Lung (tissue), 11 donors: ENCODE measurements at regions not wholly inside any gene's neighbourhood (a gene's known extent, or its start where the extent isn't known, plus 50 kb on each side); places are given as distances from the start of the nearest gene placed in this dataset.

Experiments
- ATAC-seq: fragments of 200-7000 bp; cut with Tn5 transposase; one replicate; pipeline ENCODE4 v1.9.1; 2020; ENCODE audit warnings: moderate number of reproducible peaks; ENCODE audit not compliant: insufficient read depth, low FRiP score
- DNase-seq, 3 donors: peaks; one replicate each; pipeline ENCODE4 v3.0.0-alpha.2; 2013 to 2017
- H3K27ac ChIP-seq, 2 donors: one replicate each; pipeline ENCODE4 v1.5.1; 2013; ENCODE audit warnings: mild to moderate bottlenecking in 2 of 2, moderate library complexity in 2 of 2, control low read depth in 1 of 2, inconsistent platforms in 1 of 2, low read depth in 1 of 2, low read length in 1 of 2
- H3K27me3 ChIP-seq, 3 donors: one replicate each; pipeline ENCODE4 v1.5.1; 2013; ENCODE audit warnings: low read length in 2 of 3; ENCODE audit not compliant: control insufficient read depth in 3 of 3, insufficient read depth in 3 of 3
- H3K36me3 ChIP-seq, 4 donors: one replicate each; pipeline ENCODE4 v1.5.1; 2013; ENCODE audit warnings: low read length in 4 of 4, mild to moderate bottlenecking in 1 of 4, moderate library complexity in 1 of 4; ENCODE audit not compliant: control insufficient read depth in 4 of 4, insufficient read depth in 4 of 4
- H3K4me1 ChIP-seq, 5 donors: one replicate each; pipeline ENCODE4 v1.5.1; 2013; ENCODE audit warnings: low read length in 5 of 5, mild to moderate bottlenecking in 2 of 5, moderate library complexity in 1 of 5; ENCODE audit not compliant: control insufficient read depth in 5 of 5, insufficient read depth in 5 of 5
- H3K4me3 ChIP-seq: one replicate; pipeline ENCODE4 v1.5.1; 2013; ENCODE audit warnings: mild to moderate bottlenecking, control low read depth, moderate library complexity
- H3K9ac ChIP-seq, 2 donors: one replicate each; pipeline ENCODE4 v1.5.1; 2013; ENCODE audit warnings: low read length in 2 of 2, control low read depth in 1 of 2; ENCODE audit not compliant: insufficient read depth in 1 of 2
- H3K9me3 ChIP-seq, 4 donors: one replicate each; pipeline ENCODE4 v1.5.1; 2013; ENCODE audit warnings: low read length in 3 of 4, mild to moderate bottlenecking in 1 of 4, moderate library complexity in 1 of 4; ENCODE audit not compliant: control insufficient read depth in 4 of 4, insufficient read depth in 3 of 4
- WGBS, 2 donors: extraction: QIAGEN DNeasy Blood & Tissue Kit; methylation state at CpG; one replicate each; pipeline ENCODE4 v1.1.7; 2013; 5-methylcytosine and 5-hydroxymethylcytosine counted together
- TF ChIP-seq, protein P1 (sequence below): IDR thresholded peaks from 2 replicates; pipeline ENCODE4 v1.5.1; 2012; ENCODE audit warnings: mild to moderate bottlenecking; ENCODE audit errors: control extremely low read depth, extremely low read depth
- donor health status: control.
- donor health status: control.
- donor health status: Bipolar disorder and iron deficiency.
- donor health status: healthy.
- donor health status: DM: yes; HTN: yes; CAD: no.

DNA sequence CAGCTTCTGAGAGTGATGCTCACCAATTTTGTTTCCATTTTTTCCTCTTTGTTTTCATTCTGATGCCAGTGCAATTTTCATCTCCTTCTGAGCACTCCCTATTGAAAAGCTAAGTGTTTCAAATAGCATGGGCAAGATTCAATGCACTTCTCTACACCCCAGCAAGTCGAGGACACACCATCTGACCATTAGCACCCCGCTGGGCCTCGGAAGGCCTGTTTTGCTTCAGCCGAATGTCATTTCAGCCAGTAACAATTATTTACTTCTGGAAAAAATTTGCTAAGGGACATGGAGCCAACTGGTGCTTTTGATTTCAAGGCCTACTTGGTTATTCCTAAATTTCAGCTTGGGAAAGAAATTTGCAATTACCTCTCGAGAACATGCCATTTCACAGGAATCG is 392.4 kb downstream of the RNF144A start:
- no peaks in the 10 kb centered on the region for H3K27me3 ChIP-seq
- ATAC-seq: no peak
- H3K27ac ChIP-seq: no peak overlapping the region
- TF ChIP-seq, protein P1, sequence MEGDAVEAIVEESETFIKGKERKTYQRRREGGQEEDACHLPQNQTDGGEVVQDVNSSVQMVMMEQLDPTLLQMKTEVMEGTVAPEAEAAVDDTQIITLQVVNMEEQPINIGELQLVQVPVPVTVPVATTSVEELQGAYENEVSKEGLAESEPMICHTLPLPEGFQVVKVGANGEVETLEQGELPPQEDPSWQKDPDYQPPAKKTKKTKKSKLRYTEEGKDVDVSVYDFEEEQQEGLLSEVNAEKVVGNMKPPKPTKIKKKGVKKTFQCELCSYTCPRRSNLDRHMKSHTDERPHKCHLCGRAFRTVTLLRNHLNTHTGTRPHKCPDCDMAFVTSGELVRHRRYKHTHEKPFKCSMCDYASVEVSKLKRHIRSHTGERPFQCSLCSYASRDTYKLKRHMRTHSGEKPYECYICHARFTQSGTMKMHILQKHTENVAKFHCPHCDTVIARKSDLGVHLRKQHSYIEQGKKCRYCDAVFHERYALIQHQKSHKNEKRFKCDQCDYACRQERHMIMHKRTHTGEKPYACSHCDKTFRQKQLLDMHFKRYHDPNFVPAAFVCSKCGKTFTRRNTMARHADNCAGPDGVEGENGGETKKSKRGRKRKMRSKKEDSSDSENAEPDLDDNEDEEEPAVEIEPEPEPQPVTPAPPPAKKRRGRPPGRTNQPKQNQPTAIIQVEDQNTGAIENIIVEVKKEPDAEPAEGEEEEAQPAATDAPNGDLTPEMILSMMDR: no peak
- no peak for DNase-seq
- H3K4me1 ChIP-seq: no peaks in the 10 kb centered on the region
- WGBS, 2 donors: 93 to 94% methylated on average over 6 of the region's 6 CpGs
- no peak overlapping the region for H3K9ac ChIP-seq
- no peaks in the 10 kb centered on the region for H3K9me3 ChIP-seq
- H3K36me3 ChIP-seq: no peaks in the 10 kb centered on the region
- H3K4me3 ChIP-seq: no peak overlapping the region

DNA sequence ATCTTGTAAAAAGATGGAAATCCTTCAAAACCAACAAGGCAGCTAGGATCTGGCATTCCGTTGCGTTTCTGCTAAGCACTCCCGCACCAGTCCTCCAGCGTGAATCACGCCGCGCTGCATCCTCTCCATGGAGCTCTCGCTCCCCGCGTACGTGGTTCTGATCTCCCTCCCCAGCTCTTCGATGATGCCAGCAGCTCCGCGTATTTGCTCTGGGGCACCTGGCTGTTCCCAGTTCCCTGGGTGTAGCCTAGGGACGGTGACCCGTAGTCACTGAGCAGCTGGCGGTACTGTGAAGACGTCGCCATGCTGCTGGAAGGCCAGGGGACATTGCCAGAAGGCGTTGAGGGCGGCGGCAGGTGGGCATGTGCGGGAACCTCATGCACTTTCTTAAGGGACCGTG is 407.5 kb downstream of the RNF144A start:
- Histone ChIP-seq H3K9ac (no peak overlapping the region), H3K4me1 (no peaks in the 10 kb centered on the region), H3K27ac (no peak overlapping the region), H3K27me3 (no peaks in the 10 kb centered on the region), H3K36me3 (no peaks in the 10 kb centered on the region), H3K4me3 (no peak overlapping the region), H3K9me3 (peaks cover 0 to 7% (median 0%) of the 10 kb centered on the region in 4 donors)
- no peak for DNase-seq
- TF ChIP-seq, protein P1: no peak
- ATAC-seq: no peak
- 71 to 73% methylated on average over 24 of the region's 24 CpGs for WGBS, 2 donors

DNA sequence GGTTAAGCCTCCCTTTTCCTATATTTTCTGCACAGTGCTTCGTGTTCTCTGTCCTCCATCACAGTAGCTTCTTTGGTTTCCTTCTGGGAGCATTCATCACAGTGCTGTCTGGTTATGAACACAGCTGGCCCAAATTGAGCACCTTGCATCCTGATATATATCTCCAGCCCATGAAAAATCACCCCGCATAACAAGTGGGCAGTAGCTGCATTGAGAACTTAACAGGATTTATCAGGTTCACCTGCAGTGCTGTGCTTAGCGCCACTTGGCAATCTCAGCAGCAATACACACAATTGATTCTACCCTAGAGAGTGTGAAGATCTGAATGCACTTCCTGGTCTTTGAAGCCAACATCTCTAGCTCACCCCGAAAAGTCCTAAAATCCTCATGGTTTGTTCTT is 408.0 kb downstream of the RNF144A start:
- Histone ChIP-seq H3K36me3 (no peaks in the 10 kb centered on the region), H3K4me3 (no peak overlapping the region), H3K27ac (no peak overlapping the region), H3K4me1 (no peaks in the 10 kb centered on the region), H3K27me3 (no peaks in the 10 kb centered on the region), H3K9ac (no peak overlapping the region), H3K9me3 (peaks cover 0 to 4% (median 0%) of the 10 kb centered on the region in 4 donors)
- ATAC-seq: no peak
- DNase-seq: no peak
- TF ChIP-seq, protein P1: no peak
- WGBS, 2 donors: 93 to 98% methylated on average over 4 of the region's 4 CpGs

DNA sequence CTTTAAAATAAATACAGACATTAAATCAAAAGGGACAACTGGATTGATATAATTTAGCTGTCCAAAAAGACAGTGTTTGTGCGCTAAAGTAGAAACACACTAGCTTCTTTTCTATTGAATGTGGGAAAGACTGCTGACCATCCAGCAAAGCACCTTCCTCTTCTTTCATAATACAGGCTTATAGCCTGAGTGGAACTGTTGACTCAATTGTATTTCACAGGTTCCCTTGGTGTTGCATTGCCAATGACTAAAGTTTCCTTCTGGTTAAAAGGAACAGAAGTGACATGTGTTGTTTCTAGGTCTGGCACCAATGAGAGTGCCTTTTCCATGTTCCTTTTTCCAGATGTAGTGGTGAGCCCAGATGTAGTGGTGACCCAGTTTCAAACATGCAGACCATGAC is 412.3 kb downstream of the RNF144A start:
- Histone ChIP-seq H3K36me3 (no peaks in the 10 kb centered on the region), H3K4me1 (peaks cover 0 to 12% (median 0%) of the 10 kb centered on the region in 5 donors), H3K4me3 (no peak overlapping the region), H3K9me3 (peaks cover 0 to 4% (median 0%) of the 10 kb centered on the region in 4 donors), H3K27me3 (no peaks in the 10 kb centered on the region), H3K9ac (no peak overlapping the region), H3K27ac (no peak overlapping the region)
- ATAC-seq (no peak), DNase-seq (no peak)
- WGBS, 2 donors: 96 to 100% methylated on average over 1 of the region's 1 CpG
- TF ChIP-seq, protein P1: no peak
